Esophagus muscularis mucosa (tissue), 4 donors: ENCODE measurements at regions not wholly inside any gene's neighbourhood (a gene's known extent, or its start where the extent isn't known, plus 50 kb on each side); places are given as distances from the start of the nearest gene placed in this dataset.
"Not testable (repeated sequence)": the region's sequence is repeated elsewhere in the genome, so short reads cannot be mapped to it uniquely, and the experiment has no call there.

ENCODE experiments used
- DNase-seq: peaks from one replicate; pipeline ENCODE4 v3.0.0-alpha.2; 2017; ENCODE audit errors: extremely low spot score
- H3K27ac ChIP-seq, 4 donors: fragments of 200-600 bp; sonication (generic); replicated peaks in 1 of 4; 1 replicate in 3 of 4; 2 replicates in 1 of 4; pipeline ENCODE4 v1.5.1; 2016 to 2019; ENCODE audit warnings: mild to moderate bottlenecking in 1 of 4
- H3K27me3 ChIP-seq, 4 donors: fragments of 200-600 bp; sonication (generic); one replicate each; pipeline versions ENCODE4 v1.5.1 to v1.6.0; 2016 to 2019
- H3K36me3 ChIP-seq, 4 donors: fragments of 200-600 bp; sonication (generic); one replicate each; pipeline ENCODE4 v1.5.1; 2016 to 2019
- H3K4me1 ChIP-seq, 4 donors: fragments of 200-600 bp; sonication (generic); one replicate each; pipeline ENCODE4 v1.5.1; 2016 to 2019
- H3K4me3 ChIP-seq, 4 donors: fragments of 200-600 bp; sonication (generic); 1 replicate in 2 of 4; 2 replicates in 2 of 4; pipeline ENCODE4 v1.5.1; 2016 to 2019; ENCODE audit warnings: mild to moderate bottlenecking in 4 of 4, moderate library complexity in 1 of 4
- H3K9me3 ChIP-seq, 4 donors: fragments of 200-600 bp; sonication (generic); 1 replicate in 3 of 4; 2 replicates in 1 of 4; pipeline ENCODE4 v1.5.1; 2016 to 2019
- CTCF ChIP-seq, 3 experiments: fragments of 200-600 bp in 2 of 3; fragments of 450-650 bp in 1 of 3; sonication (generic) in 2 of 3; IDR thresholded peaks; one replicate each; pipeline ENCODE4 v1.5.1; 2017 to 2019; ENCODE audit warnings: antibody characterized with exemption in 3 of 3, mild to moderate bottlenecking in 2 of 3, moderate library complexity in 1 of 3
- EP300 ChIP-seq: sonication (generic); formaldehyde crosslinking; IDR thresholded peaks from one replicate; pipeline ENCODE4 v1.6.1; 2017; ENCODE audit warnings: antibody characterized with exemption
- POLR2A ChIP-seq: fragments of 450-650 bp; IDR thresholded peaks from one replicate; pipeline ENCODE4 v1.6.1; 2017; ENCODE audit warnings: antibody characterized with exemption, moderate library complexity, mild to moderate bottlenecking, low read depth
- POLR2AphosphoS5 ChIP-seq, 2 donors: sonication (generic); formaldehyde crosslinking; IDR thresholded peaks; one replicate each; pipeline ENCODE4 v1.6.1; 2017; ENCODE audit warnings: antibody characterized with exemption in 2 of 2
- WGBS: methylation state at CpG from one replicate; pipeline ENCODE4 v1.1.5; 2018; 5-methylcytosine and 5-hydroxymethylcytosine counted together
- intact Hi-C: fragments of 100-400 bp; cut with DNase I; formaldehyde crosslinking; loops from one replicate; pipeline ENCODE4 v1.15.1; 2023

- no peak for DNase-seq
- Histone ChIP-seq H3K27ac (no peak overlapping the region), H3K36me3 (no peaks in the 10 kb centered on the region), H3K9me3 (no peaks in the 10 kb centered on the region), H3K27me3 (peaks cover 0 to 9% (median 0%) of the 10 kb centered on the region in 4 donors), H3K4me3 (no peak overlapping the region), H3K4me1 (no peaks in the 10 kb centered on the region)
- WGBS, result 60% methylated on average over 2 of the region's 5 CpGs
- intact Hi-C loops, result no loop called here
- TF ChIP-seq CTCF (IDR thresholded peaks at IDR 0.05) (no peak), POLR2AphosphoS5 (IDR thresholded peaks at IDR 0.05) (no peak), EP300 (no peak), POLR2A (no peak)
Observed at GRCh38 chr3:127440384-127440783, 150.1 kb downstream of the TPRA1 start.

GRCh38 chr3:127439621-127440020, 150.9 kb downstream of the TPRA1 start:
- Histone ChIP-seq H3K4me1 (no peaks in the 10 kb centered on the region), H3K9me3 (no peaks in the 10 kb centered on the region), H3K27me3 (peaks cover 0 to 5% (median 0%) of the 10 kb centered on the region in 4 donors), H3K4me3 (no peak overlapping the region), H3K27ac (no peak overlapping the region), H3K36me3 (no peaks in the 10 kb centered on the region)
- WGBS, result 84% methylated on average over 5 of the region's 5 CpGs
- DNase-seq, result no peak
- intact Hi-C loops, result no loop called here
- TF ChIP-seq EP300 (no peak), POLR2A (no peak), CTCF (IDR thresholded peaks at IDR 0.05) (no peak), POLR2AphosphoS5 (IDR thresholded peaks at IDR 0.05) (no peak)

- DNase-seq, result no peak
- Histone ChIP-seq H3K9me3 (no peaks in the 10 kb centered on the region), H3K27ac (no peak overlapping the region), H3K4me1 (no peaks in the 10 kb centered on the region), H3K27me3 (peaks cover 0 to 5% (median 0%) of the 10 kb centered on the region in 4 donors), H3K4me3 (no peak overlapping the region), H3K36me3 (no peaks in the 10 kb centered on the region)
- 96% methylated on average over 3 of the region's 3 CpGs for WGBS
- intact Hi-C loops, result no loop called here
- TF ChIP-seq POLR2AphosphoS5 (IDR thresholded peaks at IDR 0.05) (no peak), CTCF (IDR thresholded peaks at IDR 0.05) (no peak), POLR2A (no peak), EP300 (no peak)
Observed at GRCh38 chr3:127438951-127439350, 151.1 kb upstream of the PRR20G start.

- Histone ChIP-seq H3K9me3 (no peaks in the 10 kb centered on the region), H3K27ac (no peak overlapping the region), H3K27me3 (peaks cover 0 to under 1% (median 0%) of the 10 kb centered on the region in 4 donors), H3K36me3 (no peaks in the 10 kb centered on the region), H3K4me3 (no peak overlapping the region), H3K4me1 (no peaks in the 10 kb centered on the region)
- intact Hi-C loops, result no loop called here
- 95% methylated on average over 4 of the region's 4 CpGs for WGBS
- TF ChIP-seq POLR2AphosphoS5 (IDR thresholded peaks at IDR 0.05), result no peak
- no peak for TF ChIP-seq POLR2A
- no peak for TF ChIP-seq EP300
- TF ChIP-seq CTCF (IDR thresholded peaks at IDR 0.05), result no peak
- DNase-seq, result no peak
Observed at GRCh38 chr3:127438371-127438770, 150.5 kb upstream of the PRR20G start.

- not testable (repeated sequence) for DNase-seq
Observed at GRCh38 chr3:127435299-127435698, 147.5 kb upstream of the PRR20G start.

More at GRCh38 chr3:127435299-127435698, 147.5 kb upstream of the PRR20G start:
- 81% methylated on average over 2 of the region's 2 CpGs for WGBS
- H3K27ac ChIP-seq, H3K36me3 ChIP-seq, intact Hi-C loops, H3K4me3 ChIP-seq, H3K9me3 ChIP-seq, H3K4me1 ChIP-seq: not testable (repeated sequence)
- peaks cover 0 to 12% (median 2%) of the 10 kb centered on the region in 4 donors for H3K27me3 ChIP-seq
